ENCODE measurements at regions not wholly inside any gene's neighbourhood (a gene's known extent, or its start where the extent isn't known, plus 50 kb on each side); places are given as distances from the start of the nearest gene placed in this dataset.

GRCh38 chr3:83683937-83684598 lies 1274.7 kb upstream of the CADM2 start:
- no peak for ATAC-seq
- TF ChIP-seq TCF4 (CRISPR knock-in tag; IDR thresholded peaks at IDR 0.05; ENCODE audit: borderline replicate concordance) (no peak), POU6F1 (CRISPR knock-in tag; IDR thresholded peaks at IDR 0.05; ENCODE audit: borderline replicate concordance, low read depth) (no peak), ZFP3 (CRISPR knock-in tag; IDR thresholded peaks at IDR 0.05) (no peak), CREB5 (CRISPR knock-in tag; IDR thresholded peaks at IDR 0.05; ENCODE audit: low read depth) (no peak)

- TF ChIP-seq BACH2 (CRISPR knock-in tag; IDR thresholded peaks at IDR 0.05; ENCODE audit: borderline replicate concordance) (no peak), CSDC2 (CRISPR knock-in tag; IDR thresholded peaks at IDR 0.05) (no peak), ZNF70 (CRISPR knock-in tag; IDR thresholded peaks at IDR 0.05) (no peak), TCF4 (CRISPR knock-in tag; IDR thresholded peaks at IDR 0.05; ENCODE audit: borderline replicate concordance) (no peak), SNAI2 (CRISPR knock-in tag; IDR thresholded peaks at IDR 0.05) (no peak), ZC3H10 (CRISPR knock-in tag; IDR thresholded peaks at IDR 0.05) (no peak), ARNTL (CRISPR knock-in tag; IDR thresholded peaks at IDR 0.05; ENCODE audit: borderline replicate concordance, low read depth) (no peak), TOX (CRISPR knock-in tag; IDR thresholded peaks at IDR 0.05; ENCODE audit: borderline replicate concordance) (no peak), OSR1 (CRISPR knock-in tag; IDR thresholded peaks at IDR 0.05) (no peak), GLIS3 (CRISPR knock-in tag; IDR thresholded peaks at IDR 0.05) (no peak), CSRNP3 (CRISPR knock-in tag; IDR thresholded peaks at IDR 0.05) (no peak), PPARA (CRISPR knock-in tag; IDR thresholded peaks at IDR 0.05; ENCODE audit: borderline replicate concordance) (no peak), ISL1 (CRISPR knock-in tag; IDR thresholded peaks at IDR 0.05) (no peak), ZFP3 (CRISPR knock-in tag; IDR thresholded peaks at IDR 0.05) (no peak), PATZ1 (CRISPR knock-in tag; IDR thresholded peaks at IDR 0.05; ENCODE audit: borderline replicate concordance) (no peak), ZNF565 (CRISPR knock-in tag; conservative IDR thresholded peaks at IDR 0.05; ENCODE audit: low read depth) (no peak), ZFP30 (CRISPR knock-in tag; IDR thresholded peaks at IDR 0.05) (no peak), CREB5 (CRISPR knock-in tag; IDR thresholded peaks at IDR 0.05; ENCODE audit: low read depth) (no peak), ZNF8 (CRISPR knock-in tag; IDR thresholded peaks at IDR 0.05) (no peak), POU6F1 (CRISPR knock-in tag; IDR thresholded peaks at IDR 0.05; ENCODE audit: borderline replicate concordance, low read depth) (no peak)
- no peak for ATAC-seq
Observed at GRCh38 chr3:83706669-83707068, 1252.1 kb upstream of the CADM2 start.

- ATAC-seq: no peak
- TF ChIP-seq BACH2 (CRISPR knock-in tag; IDR thresholded peaks at IDR 0.05; ENCODE audit: borderline replicate concordance) (no peak), CSDC2 (CRISPR knock-in tag; IDR thresholded peaks at IDR 0.05) (no peak), PPARA (CRISPR knock-in tag; IDR thresholded peaks at IDR 0.05; ENCODE audit: borderline replicate concordance) (no peak), CSRNP3 (CRISPR knock-in tag; IDR thresholded peaks at IDR 0.05) (no peak), POU6F1 (CRISPR knock-in tag; IDR thresholded peaks at IDR 0.05; ENCODE audit: borderline replicate concordance, low read depth) (no peak), PATZ1 (CRISPR knock-in tag; IDR thresholded peaks at IDR 0.05; ENCODE audit: borderline replicate concordance) (no peak), ZC3H10 (CRISPR knock-in tag; IDR thresholded peaks at IDR 0.05) (no peak), ARNTL (CRISPR knock-in tag; IDR thresholded peaks at IDR 0.05; ENCODE audit: borderline replicate concordance, low read depth) (no peak)
Observed at GRCh38 chr3:83715307-83715706, 1243.5 kb upstream of the CADM2 start.
